Lung (tissue), 11 donors: ENCODE measurements at regions not wholly inside any gene's neighbourhood (a gene's known extent, or its start where the extent isn't known, plus 50 kb on each side); places are given as distances from the start of the nearest gene placed in this dataset.

Experiments
- ATAC-seq: fragments of 200-7000 bp; cut with Tn5 transposase; one replicate; pipeline ENCODE4 v1.9.1; 2020; ENCODE audit warnings: moderate number of reproducible peaks; ENCODE audit not compliant: insufficient read depth, low FRiP score
- DNase-seq, 3 donors: peaks; one replicate each; pipeline ENCODE4 v3.0.0-alpha.2; 2013 to 2017
- H3K27ac ChIP-seq, 2 donors: one replicate each; pipeline ENCODE4 v1.5.1; 2013; ENCODE audit warnings: mild to moderate bottlenecking in 2 of 2, moderate library complexity in 2 of 2, control low read depth in 1 of 2, inconsistent platforms in 1 of 2, low read depth in 1 of 2, low read length in 1 of 2
- H3K27me3 ChIP-seq, 3 donors: one replicate each; pipeline ENCODE4 v1.5.1; 2013; ENCODE audit warnings: low read length in 2 of 3; ENCODE audit not compliant: control insufficient read depth in 3 of 3, insufficient read depth in 3 of 3
- H3K36me3 ChIP-seq, 4 donors: one replicate each; pipeline ENCODE4 v1.5.1; 2013; ENCODE audit warnings: low read length in 4 of 4, mild to moderate bottlenecking in 1 of 4, moderate library complexity in 1 of 4; ENCODE audit not compliant: control insufficient read depth in 4 of 4, insufficient read depth in 4 of 4
- H3K4me1 ChIP-seq, 5 donors: one replicate each; pipeline ENCODE4 v1.5.1; 2013; ENCODE audit warnings: low read length in 5 of 5, mild to moderate bottlenecking in 2 of 5, moderate library complexity in 1 of 5; ENCODE audit not compliant: control insufficient read depth in 5 of 5, insufficient read depth in 5 of 5
- H3K4me3 ChIP-seq: one replicate; pipeline ENCODE4 v1.5.1; 2013; ENCODE audit warnings: mild to moderate bottlenecking, control low read depth, moderate library complexity
- H3K9ac ChIP-seq, 2 donors: one replicate each; pipeline ENCODE4 v1.5.1; 2013; ENCODE audit warnings: low read length in 2 of 2, control low read depth in 1 of 2; ENCODE audit not compliant: insufficient read depth in 1 of 2
- H3K9me3 ChIP-seq, 4 donors: one replicate each; pipeline ENCODE4 v1.5.1; 2013; ENCODE audit warnings: low read length in 3 of 4, mild to moderate bottlenecking in 1 of 4, moderate library complexity in 1 of 4; ENCODE audit not compliant: control insufficient read depth in 4 of 4, insufficient read depth in 3 of 4
- CTCF ChIP-seq: IDR thresholded peaks from 2 replicates; pipeline ENCODE4 v1.5.1; 2012; ENCODE audit warnings: mild to moderate bottlenecking; ENCODE audit errors: control extremely low read depth, extremely low read depth
- WGBS, 2 donors: extraction: QIAGEN DNeasy Blood & Tissue Kit; methylation state at CpG; one replicate each; pipeline ENCODE4 v1.1.7; 2013; 5-methylcytosine and 5-hydroxymethylcytosine counted together
- donor health status: control.
- donor health status: control.
- donor health status: Bipolar disorder and iron deficiency.
- donor health status: healthy.
- donor health status: DM: yes; HTN: yes; CAD: no.

- Histone ChIP-seq H3K9ac (no peak overlapping the region), H3K36me3 (no peaks in the 10 kb centered on the region), H3K4me3 (no peak overlapping the region), H3K4me1 (no peaks in the 10 kb centered on the region), H3K27ac (no peak overlapping the region), H3K27me3 (no peaks in the 10 kb centered on the region), H3K9me3 (peaks cover 0 to 2% (median 0%) of the 10 kb centered on the region in 4 donors)
- no peak for TF ChIP-seq CTCF
- WGBS, 2 donors: 21 to 33% methylated on average over 1 of the region's 1 CpG
- DNase-seq (no peak), ATAC-seq (no peak)
These were observed 306.9 kb downstream of the JRKL start for GRCh38 chr11:96696731-96697130.

GRCh38 chr11:96697466-96697865 is 307.7 kb downstream of the JRKL start:
- Histone ChIP-seq H3K9me3 (peaks cover 0 to 2% (median 0%) of the 10 kb centered on the region in 4 donors), H3K36me3 (no peaks in the 10 kb centered on the region), H3K27ac (no peak overlapping the region), H3K4me3 (no peak overlapping the region), H3K4me1 (no peaks in the 10 kb centered on the region), H3K27me3 (no peaks in the 10 kb centered on the region), H3K9ac (no peak overlapping the region)
- 94 to 95% methylated on average over 3 of the region's 3 CpGs for WGBS, 2 donors
- no peak for ATAC-seq
- no peak for TF ChIP-seq CTCF
- no peak for DNase-seq

- Histone ChIP-seq H3K4me3 (no peak overlapping the region), H3K4me1 (no peaks in the 10 kb centered on the region), H3K27ac (no peak overlapping the region), H3K27me3 (no peaks in the 10 kb centered on the region), H3K9me3 (no peaks in the 10 kb centered on the region), H3K9ac (no peak overlapping the region), H3K36me3 (no peaks in the 10 kb centered on the region)
- no peak for ATAC-seq
- WGBS, 2 donors: 56 to 64% methylated on average over 3 of the region's 3 CpGs
- DNase-seq: peak in 1 of 3 donors; percentile 14
- no peak for TF ChIP-seq CTCF
These were observed 315.0 kb downstream of the JRKL start for GRCh38 chr11:96704847-96705246.

GRCh38 chr11:96706761-96707160 is 316.9 kb downstream of the JRKL start:
- H3K4me3 ChIP-seq: no peak overlapping the region
- no peaks in the 10 kb centered on the region for H3K27me3 ChIP-seq
- no peaks in the 10 kb centered on the region for H3K9me3 ChIP-seq
- H3K27ac ChIP-seq: no peak overlapping the region
- no peak for TF ChIP-seq CTCF
- no peaks in the 10 kb centered on the region for H3K4me1 ChIP-seq
- WGBS, 2 donors: 81 to 86% methylated on average over 3 of the region's 3 CpGs
- no peak overlapping the region for H3K9ac ChIP-seq
- ATAC-seq: no peak
- no peaks in the 10 kb centered on the region for H3K36me3 ChIP-seq
- DNase-seq: no peak
